NCI-H2171 treated with DMSO at 0.1 percent for 48 hours (cell line): ENCODE measurements at regions not wholly inside any gene's neighbourhood (a gene's known extent, or its start where the extent isn't known, plus 50 kb on each side); places are given as distances from the start of the nearest gene placed in this dataset.

Source experiments
- DNase-seq: peaks from one replicate; lab custom pipeline; 2025; lab: John Stamatoyannopoulos, UW

- DNase-seq, result no peak
These were observed 601.1 kb upstream of the NRXN1 start for GRCh38 chr2:51633073-51633472.

GRCh38 chr2:51629406-51629805, 597.5 kb upstream of the NRXN1 start:
- no peak for DNase-seq

GRCh38 chr2:51628917-51629316, 597.0 kb upstream of the NRXN1 start:
- DNase-seq, result no peak

GRCh38 chr2:51624995-51625394, 593.1 kb upstream of the NRXN1 start:
- DNase-seq, result no peak

GRCh38 chr2:51620796-51621195, 588.9 kb upstream of the NRXN1 start:
- no peak for DNase-seq

- DNase-seq, result no peak
These were observed 588.0 kb upstream of the NRXN1 start for GRCh38 chr2:51619961-51620360.

GRCh38 chr2:51612387-51612786, 580.5 kb upstream of the NRXN1 start:
- DNase-seq, result no peak

- DNase-seq, result no peak
These were observed 569.8 kb upstream of the NRXN1 start for GRCh38 chr2:51601706-51602105.

- peak; percentile 97 for DNase-seq
These were observed 565.2 kb upstream of the NRXN1 start for GRCh38 chr2:51597086-51597485.

- DNase-seq, result no peak
These were observed 563.9 kb upstream of the NRXN1 start for GRCh38 chr2:51595836-51596235.

- DNase-seq, result no peak
These were observed 549.8 kb upstream of the NRXN1 start for GRCh38 chr2:51581636-51582267.

- no peak for DNase-seq
These were observed 547.5 kb upstream of the NRXN1 start for GRCh38 chr2:51579412-51579811.

- no peak for DNase-seq
These were observed 543.2 kb upstream of the NRXN1 start for GRCh38 chr2:51575181-51575580.

- DNase-seq, result no peak
These were observed 527.1 kb upstream of the NRXN1 start for GRCh38 chr2:51559026-51559425.

GRCh38 chr2:51553476-51553875, 521.5 kb upstream of the NRXN1 start:
- no peak for DNase-seq

GRCh38 chr2:51535763-51536162, 503.8 kb upstream of the NRXN1 start:
- peak; percentile 26 for DNase-seq

GRCh38 chr2:51534166-51534565, 502.2 kb upstream of the NRXN1 start:
- DNase-seq, result peak; percentile 96

GRCh38 chr2:51528156-51528555, 496.2 kb upstream of the NRXN1 start:
- peak; percentile 95 for DNase-seq

- DNase-seq, result no peak
These were observed 494.8 kb upstream of the NRXN1 start for GRCh38 chr2:51526766-51527165.

GRCh38 chr2:51516667-51517066, 484.7 kb upstream of the NRXN1 start:
- no peak for DNase-seq

- no peak for DNase-seq
These were observed 479.1 kb upstream of the NRXN1 start for GRCh38 chr2:51511002-51511401.

- DNase-seq, result no peak
These were observed 478.4 kb upstream of the NRXN1 start for GRCh38 chr2:51510303-51510702.

- DNase-seq, result no peak
These were observed 473.6 kb upstream of the NRXN1 start for GRCh38 chr2:51505533-51505932.

GRCh38 chr2:51490576-51491234, 458.8 kb upstream of the NRXN1 start:
- DNase-seq, result peak; percentile 92
